Hepatocyte (in vitro differentiated cells): ENCODE measurements at regions not wholly inside any gene's neighbourhood (a gene's known extent, or its start where the extent isn't known, plus 50 kb on each side); places are given as distances from the start of the nearest gene placed in this dataset.
"Not testable (repeated sequence)": the region's sequence is repeated elsewhere in the genome, so short reads cannot be mapped to it uniquely, and the experiment has no call there.

ENCODE experiments used
- DNase-seq: peaks from one replicate; pipeline ENCODE4 v3.0.0-alpha.2; 2016; ENCODE audit warnings: low spot score
- H2AFZ ChIP-seq: fragments of 200-600 bp; sonication (generic); 2 replicates; pipeline ENCODE4 v1.6.0; 2016; ENCODE audit warnings: antibody characterized with exemption, mild to moderate bottlenecking
- H3K27ac ChIP-seq: fragments of 200-600 bp; sonication (generic); 2 replicates; pipeline ENCODE4 v1.5.1; 2016; ENCODE audit warnings: mild to moderate bottlenecking
- H3K27me3 ChIP-seq: fragments of 200-600 bp; sonication (generic); 2 replicates; pipeline ENCODE4 v1.6.1; 2016
- H3K36me3 ChIP-seq: fragments of 200-600 bp; sonication (generic); replicated peaks from 2 replicates; pipeline ENCODE4 v1.5.1; 2016; ENCODE audit warnings: low read depth; ENCODE audit not compliant: insufficient read depth
- H3K4me1 ChIP-seq: fragments of 200-600 bp; sonication (generic); 2 replicates; pipeline ENCODE4 v1.5.1; 2016; ENCODE audit warnings: mild to moderate bottlenecking, moderate library complexity; ENCODE audit not compliant: insufficient read depth
- H3K4me2 ChIP-seq: fragments of 200-600 bp; sonication (generic); 2 replicates; pipeline ENCODE4 v1.6.0; 2016
- H3K4me3 ChIP-seq: fragments of 200-600 bp; sonication (generic); 2 replicates; pipeline ENCODE4 v1.5.1; 2016; ENCODE audit warnings: mild to moderate bottlenecking
- H3K79me2 ChIP-seq: fragments of 200-600 bp; sonication (generic); 2 replicates; pipeline ENCODE4 v1.6.0; 2017; ENCODE audit warnings: mild to moderate bottlenecking
- H3K9me2 ChIP-seq: fragments of 200-600 bp; sonication (generic); replicated peaks from 2 replicates; pipeline ENCODE4 v1.6.0; 2017; ENCODE audit warnings: mild to moderate bottlenecking; ENCODE audit not compliant: insufficient read depth
- H3K9me3 ChIP-seq: fragments of 200-600 bp; sonication (generic); 2 replicates; pipeline ENCODE4 v1.5.1; 2016; ENCODE audit warnings: low read depth, mild to moderate bottlenecking
- H4K20me1 ChIP-seq: fragments of 200-600 bp; sonication (generic); 2 replicates; pipeline ENCODE4 v1.6.0; 2016; ENCODE audit warnings: mild to moderate bottlenecking; ENCODE audit not compliant: insufficient read depth, poor library complexity, severe bottlenecking
- WGBS: methylation state at CpG from one replicate; pipeline ENCODE4 v1.1.6; 2016; ENCODE audit warnings: low lambda C conversion rate; ENCODE audit errors: missing lambda C conversion rate; 5-methylcytosine and 5-hydroxymethylcytosine counted together

GRCh38 chr17:30644713-30645112, 167.5 kb downstream of the GOSR1 start:
- not testable (repeated sequence) for H3K4me1 ChIP-seq, H3K36me3 ChIP-seq, H3K9me2 ChIP-seq, H3K27ac ChIP-seq, H2AFZ ChIP-seq, H3K9me3 ChIP-seq, H3K4me3 ChIP-seq, DNase-seq, H3K4me2 ChIP-seq, H4K20me1 ChIP-seq, H3K79me2 ChIP-seq, H3K27me3 ChIP-seq
- no CpG with 5 or more reads among the region's 8 CpGs for WGBS

GRCh38 chr17:30644287-30644686, 167.1 kb downstream of the GOSR1 start:
- H2AFZ ChIP-seq, H3K4me1 ChIP-seq, H3K79me2 ChIP-seq, H3K4me2 ChIP-seq, H4K20me1 ChIP-seq, H3K36me3 ChIP-seq, H3K4me3 ChIP-seq, H3K9me3 ChIP-seq, H3K27me3 ChIP-seq, H3K27ac ChIP-seq, DNase-seq, H3K9me2 ChIP-seq: not testable (repeated sequence)
- WGBS: 95% methylated on average over 7 of the region's 9 CpGs

DNA sequence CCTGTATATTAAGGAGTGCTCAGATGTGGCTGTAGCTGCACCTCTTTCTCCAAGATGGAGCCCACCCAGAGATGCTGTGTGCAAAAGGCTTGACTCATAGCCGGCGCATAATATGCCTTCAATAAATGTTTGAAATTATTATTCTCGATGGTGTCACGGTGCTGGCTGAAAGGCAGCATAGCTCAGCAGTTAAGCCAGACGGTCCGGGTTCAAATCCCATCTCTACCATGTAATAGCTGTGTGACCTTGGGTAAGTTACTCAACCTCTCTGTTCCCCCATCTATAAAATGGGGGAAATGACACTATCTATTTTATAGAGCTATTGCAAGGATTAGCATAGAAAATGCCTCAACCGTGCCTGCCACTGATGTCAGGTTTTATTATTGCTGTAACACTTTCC, 164.2 kb downstream of the GOSR1 start:
- not testable (repeated sequence) for H3K4me1 ChIP-seq, H3K9me2 ChIP-seq, DNase-seq, H3K27me3 ChIP-seq, H4K20me1 ChIP-seq, H3K9me3 ChIP-seq, H3K79me2 ChIP-seq, H3K4me3 ChIP-seq, H2AFZ ChIP-seq, H3K36me3 ChIP-seq, H3K4me2 ChIP-seq, H3K27ac ChIP-seq
- 84% methylated on average over 7 of the region's 7 CpGs for WGBS

GRCh38 chr17:30639391-30639790, 162.2 kb downstream of the GOSR1 start:
- not testable (repeated sequence) for DNase-seq, H3K79me2 ChIP-seq

DNA sequence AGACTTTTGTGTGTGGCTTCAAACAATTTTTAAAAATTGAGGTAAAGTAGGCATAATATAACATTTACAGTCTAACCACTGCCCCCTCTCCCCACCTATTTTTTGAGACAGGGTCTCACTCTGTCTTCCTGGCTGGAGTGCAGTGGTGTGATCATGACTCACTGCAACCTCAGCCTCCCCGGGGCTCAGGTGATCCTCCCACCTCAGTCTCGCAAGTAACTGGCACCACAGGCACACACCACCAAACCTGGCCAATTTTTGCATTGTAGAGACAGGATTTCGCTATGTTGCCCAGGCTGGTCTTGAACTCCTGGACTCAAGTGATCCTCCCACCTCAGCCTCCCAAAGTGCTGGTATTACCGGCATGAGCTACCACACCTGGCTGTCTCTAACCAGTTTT, 161.8 kb downstream of the GOSR1 start:
- H3K79me2 ChIP-seq, H3K4me2 ChIP-seq, H3K27ac ChIP-seq, H3K4me3 ChIP-seq, DNase-seq, H3K9me3 ChIP-seq, H3K36me3 ChIP-seq, H2AFZ ChIP-seq, H3K4me1 ChIP-seq, H4K20me1 ChIP-seq, H3K9me2 ChIP-seq, H3K27me3 ChIP-seq: not testable (repeated sequence)
- 74% methylated on average over 4 of the region's 4 CpGs for WGBS

More at GRCh38 chr17:30639391-30639790, 162.2 kb downstream of the GOSR1 start:
- not testable (repeated sequence) for H3K4me3 ChIP-seq, H3K27me3 ChIP-seq, H3K9me2 ChIP-seq, H3K27ac ChIP-seq, H3K9me3 ChIP-seq, H3K4me2 ChIP-seq, H3K36me3 ChIP-seq, H4K20me1 ChIP-seq, H3K4me1 ChIP-seq, H2AFZ ChIP-seq
- WGBS: 94% methylated on average over 3 of the region's 4 CpGs

DNA sequence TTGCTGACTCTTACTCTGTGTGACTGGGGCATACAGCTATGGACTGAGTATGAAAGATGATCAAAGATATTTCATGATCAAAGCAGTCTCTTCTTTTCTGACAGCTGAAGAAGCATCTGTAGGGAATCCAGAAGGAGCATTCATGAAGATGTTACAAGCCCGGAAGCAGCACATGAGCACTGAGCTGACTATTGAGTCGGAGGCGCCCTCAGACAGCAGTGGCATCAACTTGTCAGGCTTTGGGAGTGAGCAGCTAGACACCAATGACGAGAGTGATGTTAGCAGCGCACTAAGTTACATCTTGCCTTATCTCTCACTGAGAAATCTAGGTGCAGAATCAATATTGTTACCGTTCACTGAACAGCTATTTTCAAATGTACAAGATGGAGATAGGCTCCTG, 154.4 kb downstream of the GOSR1 start:
- not testable (repeated sequence) for DNase-seq, H3K9me3 ChIP-seq, H3K79me2 ChIP-seq, H3K36me3 ChIP-seq, H3K27ac ChIP-seq, H3K4me3 ChIP-seq, H3K9me2 ChIP-seq, H3K4me2 ChIP-seq, H2AFZ ChIP-seq, H3K27me3 ChIP-seq, H3K4me1 ChIP-seq, H4K20me1 ChIP-seq
- 97% methylated on average over 6 of the region's 6 CpGs for WGBS

DNA sequence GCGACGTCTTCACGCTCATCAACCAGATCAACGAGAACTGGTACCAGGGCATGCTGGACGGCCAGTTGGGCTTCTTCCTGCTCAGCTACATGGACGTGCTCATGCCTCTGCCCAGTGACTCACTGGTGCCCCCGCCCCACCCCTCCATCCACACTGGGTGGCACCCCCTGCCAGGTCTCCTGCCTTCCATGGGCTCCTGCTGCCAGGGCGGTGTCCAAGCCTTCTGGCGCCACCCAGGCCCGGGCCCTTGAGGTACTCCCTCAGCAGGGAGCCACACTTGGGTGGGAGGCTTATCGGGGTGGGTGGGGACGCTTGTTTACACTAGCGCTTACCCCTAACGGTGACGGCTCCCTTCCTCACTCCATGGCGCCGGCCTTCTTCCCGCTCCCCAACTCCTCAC, 148.2 kb downstream of the GOSR1 start:
- H3K9me2 ChIP-seq: not testable (repeated sequence)
- 98% methylated on average over 7 of the region's 18 CpGs for WGBS

DNA sequence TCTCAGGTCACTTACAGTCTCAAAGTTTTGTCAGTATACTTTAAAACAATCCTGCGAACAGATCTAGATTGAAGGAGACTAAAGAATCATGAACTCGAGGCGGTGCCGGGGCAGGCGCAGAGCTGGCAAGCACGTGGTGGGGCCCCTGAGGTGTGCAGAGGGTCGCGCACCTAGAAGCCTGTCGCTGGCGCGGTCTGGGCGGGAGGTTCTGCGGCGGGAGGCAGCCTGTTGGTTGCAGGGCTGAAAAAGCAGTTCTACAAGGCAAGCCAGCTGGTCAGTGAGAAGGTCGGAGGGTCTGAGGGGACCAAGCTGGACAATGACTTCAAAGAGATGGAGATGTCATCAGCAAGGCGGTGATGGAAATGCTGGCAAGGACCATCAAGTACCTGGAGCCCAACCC, 147.0 kb downstream of the GOSR1 start:
- not testable (repeated sequence) for H3K4me3 ChIP-seq, H3K4me1 ChIP-seq, H3K4me2 ChIP-seq, H3K36me3 ChIP-seq, H4K20me1 ChIP-seq, H2AFZ ChIP-seq, H3K27ac ChIP-seq, H3K9me3 ChIP-seq, DNase-seq, H3K27me3 ChIP-seq, H3K9me2 ChIP-seq, H3K79me2 ChIP-seq
- 99% methylated on average over 16 of the region's 16 CpGs for WGBS

More for the DNA sequence above, 148.2 kb downstream of the GOSR1 start:
- not testable (repeated sequence) for H3K27me3 ChIP-seq, H3K4me3 ChIP-seq, H3K27ac ChIP-seq, H3K79me2 ChIP-seq, H3K4me2 ChIP-seq, DNase-seq, H3K4me1 ChIP-seq, H3K9me3 ChIP-seq, H2AFZ ChIP-seq, H3K36me3 ChIP-seq, H4K20me1 ChIP-seq

DNA sequence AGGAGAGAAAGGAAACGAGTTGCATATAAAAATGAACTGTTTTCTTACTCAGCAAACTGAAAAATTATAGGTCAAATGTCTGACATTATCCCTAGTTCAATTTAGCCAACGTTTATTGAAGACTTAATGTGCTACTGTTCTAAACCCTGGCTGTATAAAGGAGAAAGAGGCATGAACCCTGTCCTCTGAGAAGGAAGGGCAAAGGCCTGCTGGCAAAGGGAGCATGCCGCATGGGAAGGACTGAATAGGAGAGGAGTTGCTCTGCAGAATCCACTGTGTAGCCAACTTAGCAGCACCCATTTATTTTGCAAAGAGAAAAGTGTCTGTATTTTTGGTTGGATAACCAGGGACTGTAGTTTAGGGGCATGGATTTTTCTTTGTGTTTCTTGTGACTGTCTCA, 132.5 kb downstream of the GOSR1 start:
- DNase-seq: not testable (repeated sequence)
- 71% methylated on average over 2 of the region's 3 CpGs for WGBS

More for the DNA sequence above, 132.5 kb downstream of the GOSR1 start:
- not testable (repeated sequence) for H3K9me2 ChIP-seq, H3K4me1 ChIP-seq, H4K20me1 ChIP-seq, H3K9me3 ChIP-seq, H3K27me3 ChIP-seq, H3K4me2 ChIP-seq, H2AFZ ChIP-seq, H3K4me3 ChIP-seq, H3K36me3 ChIP-seq, H3K27ac ChIP-seq
- peaks cover 40% of the 10 kb centered on the region for H3K79me2 ChIP-seq
